Neural cell (in vitro differentiated cells): ENCODE measurements at regions not wholly inside any gene's neighbourhood (a gene's known extent, or its start where the extent isn't known, plus 50 kb on each side); places are given as distances from the start of the nearest gene placed in this dataset.
"Not testable (repeated sequence)": the region's sequence is repeated elsewhere in the genome, so short reads cannot be mapped to it uniquely, and the experiment has no call there.

Source experiments
- H2AFZ ChIP-seq: fragments of 200-600, 300-800 bp; sonication (generic), shearing (Covaris generic); 2 replicates; pipeline ENCODE4 v1.6.0; 2014; ENCODE audit warnings: low read depth, mild to moderate bottlenecking, antibody characterized with exemption, low read length, moderate library complexity
- H3F3A ChIP-seq: fragments of 200-600 bp; shearing (Covaris generic); 2 replicates; pipeline ENCODE4 v1.6.1; 2016; ENCODE audit warnings: mild to moderate bottlenecking, moderate library complexity, mixed read lengths, antibody characterized with exemption, low read length; ENCODE audit not compliant: insufficient read depth, poor library complexity, severe bottlenecking
- H3K27ac ChIP-seq: fragments of 200-600, 300-800 bp; sonication (generic), shearing (Covaris generic); 2 replicates; pipeline ENCODE4 v1.5.1; 2014; ENCODE audit warnings: mild to moderate bottlenecking, low read length, moderate library complexity
- H3K27me3 ChIP-seq: fragments of 300-800, 200-600 bp; sonication (generic), shearing (Covaris generic); 2 replicates; pipeline ENCODE4 v1.6.0; 2014; ENCODE audit warnings: mild to moderate bottlenecking, low read depth, low read length, moderate library complexity; ENCODE audit not compliant: insufficient read depth
- H3K36me3 ChIP-seq: fragments of 300-800, 200-600 bp; sonication (generic), shearing (Covaris generic); 2 replicates; pipeline ENCODE4 v1.5.1; 2014; ENCODE audit warnings: mild to moderate bottlenecking, antibody characterized with exemption, low read length, moderate library complexity; ENCODE audit not compliant: insufficient read depth
- H3K4me2 ChIP-seq: fragments of 300-800, 200-600 bp; sonication (generic), shearing (Covaris generic); 2 replicates; pipeline ENCODE4 v1.6.0; 2014; ENCODE audit warnings: mild to moderate bottlenecking, low read length
- H3K4me3 ChIP-seq: fragments of 300-800, 200-600 bp; sonication (generic), shearing (Covaris generic); 2 replicates; pipeline ENCODE4 v1.5.1; 2014; ENCODE audit warnings: mild to moderate bottlenecking, low read length, moderate library complexity
- H3K79me2 ChIP-seq: fragments of 200-600 bp; shearing (Covaris generic); replicated peaks from 2 replicates; pipeline ENCODE4 v1.6.0; 2014; ENCODE audit warnings: mild to moderate bottlenecking, low read length, moderate library complexity; ENCODE audit not compliant: insufficient read depth
- H3K9ac ChIP-seq: fragments of 300-800, 200-600 bp; sonication (generic), shearing (Covaris generic); 2 replicates; pipeline ENCODE4 v1.6.1; 2016; ENCODE audit warnings: mild to moderate bottlenecking, low read length, mixed read lengths
- H3K9me2 ChIP-seq: fragments of 200-600 bp; shearing (Covaris generic); 2 replicates; pipeline ENCODE4 v1.6.1; 2016; ENCODE audit warnings: mild to moderate bottlenecking, low read length, mixed read lengths; ENCODE audit not compliant: insufficient read depth
- H3K9me3 ChIP-seq: fragments of 200-600, 300-800 bp; sonication (generic), shearing (Covaris generic); 2 replicates; pipeline ENCODE4 v1.6.1; 2016; ENCODE audit warnings: mild to moderate bottlenecking, mixed run types, low read length, moderate library complexity, mixed read lengths
- H4K20me1 ChIP-seq: fragments of 200-600 bp; shearing (Covaris generic); 2 replicates; pipeline ENCODE4 v1.6.1; 2016; ENCODE audit warnings: mild to moderate bottlenecking, mixed run types; ENCODE audit not compliant: insufficient read depth
- CTCF ChIP-seq: fragments of 450-650 bp; IDR thresholded peaks from 2 replicates; pipeline ENCODE4 v1.5.1; 2014; ENCODE audit warnings: antibody characterized with exemption, mild to moderate bottlenecking, moderate library complexity; ENCODE audit not compliant: poor library complexity, severe bottlenecking
- EP300 ChIP-seq: fragments of 450-650 bp; conservative IDR thresholded peaks from 2 replicates; pipeline ENCODE4 v1.6.1; 2014; ENCODE audit warnings: antibody characterized with exemption, mild to moderate bottlenecking, moderate library complexity; ENCODE audit not compliant: poor library complexity, severe bottlenecking
- EZH2 ChIP-seq: fragments of 200-600, 300-800 bp; shearing (Covaris generic), sonication (generic); IDR thresholded peaks from 2 replicates; pipeline ENCODE4 v1.6.1; 2014; ENCODE audit warnings: antibody characterized with exemption, low read length, borderline replicate concordance, mild to moderate bottlenecking; ENCODE audit not compliant: insufficient read depth, poor library complexity, severe bottlenecking
- MXI1 ChIP-seq: fragments of 450-650 bp; conservative IDR thresholded peaks from 2 replicates; pipeline ENCODE4 v1.6.1; 2014; ENCODE audit warnings: antibody characterized with exemption, mild to moderate bottlenecking; ENCODE audit not compliant: poor library complexity, severe bottlenecking
- POLR2AphosphoS5 ChIP-seq: IDR thresholded peaks from 2 replicates; pipeline ENCODE4 v1.6.1; 2012
- RAD21 ChIP-seq: fragments of 450-650 bp; conservative IDR thresholded peaks from 2 replicates; pipeline ENCODE4 v1.6.1; 2014; ENCODE audit warnings: antibody characterized with exemption, mild to moderate bottlenecking, moderate library complexity
- REST ChIP-seq: IDR thresholded peaks from 2 replicates; pipeline ENCODE4 v1.6.1; 2012; ENCODE audit warnings: borderline replicate concordance
- SMC3 ChIP-seq: fragments of 450-650 bp; conservative IDR thresholded peaks from 2 replicates; pipeline ENCODE4 v1.6.1; 2014; ENCODE audit warnings: antibody characterized with exemption, mild to moderate bottlenecking, moderate library complexity; ENCODE audit not compliant: poor library complexity
- TAF1 ChIP-seq: IDR thresholded peaks from 2 replicates; pipeline ENCODE4 v1.6.1; 2012; ENCODE audit warnings: low read depth

GRCh38 chr3:176328666-176329065 lies 868.6 kb downstream of the TBL1XR1 start:
- Histone ChIP-seq H3K27ac (no peak overlapping the region), H3K9me2 (no peaks in the 10 kb centered on the region), H3K36me3 (no peaks in the 10 kb centered on the region), H3K4me2 (no peak overlapping the region), H3K9ac (no peak overlapping the region), H2AFZ (no peak overlapping the region), H3K27me3 (no peaks in the 10 kb centered on the region), H3K79me2 (no peaks in the 10 kb centered on the region), H3K4me3 (no peak overlapping the region), H3K9me3 (no peaks in the 10 kb centered on the region), H4K20me1 (no peaks in the 10 kb centered on the region), H3F3A (no peaks in the 10 kb centered on the region)
- no peak for TF ChIP-seq CTCF
- TF ChIP-seq EP300, result no peak
- no peak for TF ChIP-seq TAF1
- no peak for TF ChIP-seq RAD21
- no peak for TF ChIP-seq POLR2AphosphoS5
- TF ChIP-seq REST, result no peak
- no peak for TF ChIP-seq SMC3
- no peak for TF ChIP-seq EZH2
- TF ChIP-seq MXI1, result no peak

GRCh38 chr3:176328198-176328597 lies 869.1 kb downstream of the TBL1XR1 start:
- Histone ChIP-seq H3K79me2 (no peaks in the 10 kb centered on the region), H3K9ac (no peak overlapping the region), H2AFZ (no peak overlapping the region), H3K4me3 (no peak overlapping the region), H4K20me1 (no peaks in the 10 kb centered on the region), H3K27ac (no peak overlapping the region), H3F3A (no peaks in the 10 kb centered on the region), H3K27me3 (no peaks in the 10 kb centered on the region), H3K36me3 (no peaks in the 10 kb centered on the region), H3K9me3 (no peaks in the 10 kb centered on the region), H3K9me2 (no peaks in the 10 kb centered on the region), H3K4me2 (no peak overlapping the region)
- no peak for TF ChIP-seq EZH2
- no peak for TF ChIP-seq MXI1
- TF ChIP-seq SMC3, result no peak
- TF ChIP-seq EP300, result no peak
- TF ChIP-seq REST, result no peak
- no peak for TF ChIP-seq POLR2AphosphoS5
- no peak for TF ChIP-seq CTCF
- no peak for TF ChIP-seq TAF1
- TF ChIP-seq RAD21, result no peak

GRCh38 chr3:176326894-176327490 lies 870.3 kb downstream of the TBL1XR1 start:
- not testable (repeated sequence) for H3K36me3 ChIP-seq, H3K4me2 ChIP-seq, H3K4me3 ChIP-seq, H3K9me2 ChIP-seq, H3K27ac ChIP-seq, H3K9me3 ChIP-seq, H3F3A ChIP-seq, H3K79me2 ChIP-seq, H3K9ac ChIP-seq, H4K20me1 ChIP-seq, H2AFZ ChIP-seq, H3K27me3 ChIP-seq
